ENCODE measurements at regions not wholly inside any gene's neighbourhood (a gene's known extent, or its start where the extent isn't known, plus 50 kb on each side); places are given as distances from the start of the nearest gene placed in this dataset.

GRCh38 chr9:90974643-90975245 lies 173.1 kb downstream of the SYK start:
- TF ChIP-seq, protein P1, sequence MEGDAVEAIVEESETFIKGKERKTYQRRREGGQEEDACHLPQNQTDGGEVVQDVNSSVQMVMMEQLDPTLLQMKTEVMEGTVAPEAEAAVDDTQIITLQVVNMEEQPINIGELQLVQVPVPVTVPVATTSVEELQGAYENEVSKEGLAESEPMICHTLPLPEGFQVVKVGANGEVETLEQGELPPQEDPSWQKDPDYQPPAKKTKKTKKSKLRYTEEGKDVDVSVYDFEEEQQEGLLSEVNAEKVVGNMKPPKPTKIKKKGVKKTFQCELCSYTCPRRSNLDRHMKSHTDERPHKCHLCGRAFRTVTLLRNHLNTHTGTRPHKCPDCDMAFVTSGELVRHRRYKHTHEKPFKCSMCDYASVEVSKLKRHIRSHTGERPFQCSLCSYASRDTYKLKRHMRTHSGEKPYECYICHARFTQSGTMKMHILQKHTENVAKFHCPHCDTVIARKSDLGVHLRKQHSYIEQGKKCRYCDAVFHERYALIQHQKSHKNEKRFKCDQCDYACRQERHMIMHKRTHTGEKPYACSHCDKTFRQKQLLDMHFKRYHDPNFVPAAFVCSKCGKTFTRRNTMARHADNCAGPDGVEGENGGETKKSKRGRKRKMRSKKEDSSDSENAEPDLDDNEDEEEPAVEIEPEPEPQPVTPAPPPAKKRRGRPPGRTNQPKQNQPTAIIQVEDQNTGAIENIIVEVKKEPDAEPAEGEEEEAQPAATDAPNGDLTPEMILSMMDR (IDR thresholded peaks at IDR 0.05): no peak
- TF ChIP-seq POLR2A (IDR thresholded peaks at IDR 0.05): no peak

All from transverse colon (tissue), 3 donors.